Right ventricle myocardium superior (tissue), 1 donor: ENCODE measurements at regions not wholly inside any gene's neighbourhood (a gene's known extent, or its start where the extent isn't known, plus 50 kb on each side); places are given as distances from the start of the nearest gene placed in this dataset.

Source experiments
- ATAC-seq: fragments of 200-7000 bp; cut with Tn5 transposase; one replicate; pipeline ENCODE4 v1.9.1; 2020; ENCODE audit warnings: mild to moderate bottlenecking; ENCODE audit not compliant: poor library complexity
- DNase-seq: peaks from one replicate; pipeline ENCODE4 v3.0.0-alpha.2; 2020
- intact Hi-C: fragments of 100-400 bp; cut with DNase I; formaldehyde crosslinking; loops from one replicate; pipeline ENCODE4 v1.11.2; 2022
- donor health status: DM: no; HTN: yes; CAD: no; lungs with severe emphysema.

- DNase-seq (no peak), ATAC-seq (peak; percentile 63)
- intact Hi-C loops, result no loop called here
Observed at GRCh38 chr4:24007860-24008261, 118.0 kb upstream of the PPARGC1A start.

DNA sequence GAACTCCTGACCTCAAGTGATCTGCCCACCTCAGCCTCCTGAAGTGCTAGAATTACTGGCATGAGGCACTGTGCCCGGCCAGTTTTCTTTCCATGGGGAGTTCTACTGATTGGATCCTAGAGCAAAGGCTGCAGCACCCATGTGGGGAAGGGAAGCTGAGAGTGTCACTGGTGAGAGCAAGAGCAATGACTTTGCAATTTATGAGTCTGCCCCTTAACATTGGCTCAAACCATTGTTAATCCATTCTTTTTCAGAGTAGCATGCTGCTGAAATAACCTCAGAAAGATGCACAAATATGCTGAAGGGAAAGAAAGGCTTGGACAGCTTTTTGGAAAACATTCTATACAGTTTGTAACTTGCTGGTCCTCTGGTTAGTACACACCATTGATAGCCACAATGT lies 116.4 kb upstream of the PPARGC1A start:
- ATAC-seq (no peak), DNase-seq (no peak)
- intact Hi-C loops, result no loop called here

GRCh38 chr4:24003926-24004325 lies 114.1 kb upstream of the PPARGC1A start:
- ATAC-seq (no peak), DNase-seq (no peak)
- intact Hi-C loops, result no loop called here

DNA sequence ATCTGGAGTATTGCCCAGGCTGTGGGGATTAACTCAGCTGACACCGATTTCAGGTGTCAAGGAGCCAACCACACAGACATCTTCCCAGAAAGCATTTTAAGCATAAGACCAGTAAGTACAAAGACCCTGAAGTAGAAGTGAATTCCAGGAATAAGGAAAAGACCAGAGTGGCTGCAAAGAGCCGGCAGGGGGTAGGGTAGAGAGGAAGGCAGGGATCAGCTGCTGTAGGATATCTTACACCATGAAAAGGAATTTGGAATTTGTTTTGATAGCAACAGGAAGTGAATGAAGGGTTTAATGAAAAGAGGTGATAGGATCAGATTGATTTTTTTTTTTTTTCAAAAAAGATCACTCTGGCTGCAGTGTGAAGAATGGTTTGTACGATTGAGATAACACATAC lies 113.6 kb upstream of the PPARGC1A start:
- ATAC-seq (no peak), DNase-seq (no peak)
- intact Hi-C loops, result no loop called here

DNA sequence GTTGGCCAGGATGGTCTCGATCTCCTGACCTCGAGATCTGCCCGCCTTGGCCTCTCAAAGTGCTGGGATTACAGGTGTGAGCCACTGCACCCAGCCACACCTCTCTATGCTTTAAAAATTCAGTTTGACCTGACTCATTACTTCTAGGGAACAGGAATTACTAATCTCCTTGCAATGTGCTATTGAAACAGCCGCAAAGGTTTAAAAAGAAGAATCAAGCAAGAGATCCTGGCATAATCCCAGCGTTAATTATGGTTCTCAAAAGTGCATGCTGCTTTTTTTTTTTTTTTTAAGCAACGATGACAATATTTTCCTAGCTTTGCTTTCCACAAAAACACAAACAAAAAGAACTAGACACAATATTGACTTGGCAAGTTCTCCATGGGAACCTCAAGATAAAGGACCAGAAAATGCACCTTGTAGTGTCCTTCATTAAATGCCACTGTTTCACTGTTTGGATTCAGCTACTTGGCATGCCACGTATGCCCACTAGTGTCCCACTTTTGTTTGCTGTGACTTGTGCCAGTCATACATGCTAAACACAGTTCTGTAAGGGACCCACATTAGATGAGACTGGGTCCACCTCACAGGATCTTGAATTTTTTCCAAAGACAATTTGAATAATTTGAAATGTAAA lies 112.6 kb upstream of the PPARGC1A start:
- ATAC-seq, result no peak
- intact Hi-C loops, result no loop called here
- DNase-seq, result no peak

GRCh38 chr4:24001486-24002329 lies 111.9 kb upstream of the PPARGC1A start:
- intact Hi-C loops, result no loop called here
- DNase-seq, result no peak

GRCh38 chr4:24000470-24000831 lies 110.6 kb upstream of the PPARGC1A start:
- DNase-seq (no peak), ATAC-seq (no peak)
- intact Hi-C loops, result no loop called here

More at GRCh38 chr4:24001486-24002329, 111.9 kb upstream of the PPARGC1A start:
- no peak for ATAC-seq

DNA sequence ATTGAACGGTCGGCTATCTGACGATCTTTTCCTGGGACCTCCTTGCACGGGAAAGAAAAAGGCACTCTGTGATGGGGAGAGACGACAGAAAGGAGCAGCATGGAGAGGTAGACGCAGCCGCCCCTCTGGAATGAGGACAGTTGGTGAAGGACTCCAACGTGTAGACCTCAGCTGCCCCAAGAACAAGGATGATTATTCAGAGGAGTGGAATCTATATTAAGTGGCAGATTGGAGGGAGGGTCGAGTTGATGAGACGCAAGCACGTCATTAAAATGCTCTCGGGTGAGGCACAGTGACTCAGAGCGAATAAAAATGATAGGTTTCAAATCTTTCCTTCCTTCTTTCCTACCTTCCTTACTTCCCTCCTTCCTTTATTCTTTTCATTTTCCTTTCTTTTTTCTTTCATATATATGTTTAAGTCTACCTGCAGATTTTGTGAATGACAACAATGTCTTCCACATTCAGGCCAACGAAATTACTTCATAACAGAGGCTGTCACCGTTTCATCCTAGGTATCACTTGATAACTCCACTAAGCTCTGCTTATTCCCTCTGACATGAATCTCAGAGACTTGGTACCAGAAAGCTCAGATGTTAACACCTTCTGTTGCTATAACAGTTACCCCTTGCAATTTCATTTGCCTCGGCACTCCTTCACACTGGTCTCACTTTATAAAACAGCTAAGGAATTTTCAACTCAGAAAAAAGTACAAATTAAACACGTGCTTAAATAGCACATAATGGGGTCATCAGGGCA lies 110.0 kb upstream of the PPARGC1A start:
- intact Hi-C loops, result no loop called here

GRCh38 chr4:23993373-23993772 lies 103.5 kb upstream of the PPARGC1A start:
- no peak for ATAC-seq
- intact Hi-C loops, result no loop called here
- DNase-seq, result no peak

More for the DNA sequence above, 110.0 kb upstream of the PPARGC1A start:
- DNase-seq (no peak), ATAC-seq (no peak)

DNA sequence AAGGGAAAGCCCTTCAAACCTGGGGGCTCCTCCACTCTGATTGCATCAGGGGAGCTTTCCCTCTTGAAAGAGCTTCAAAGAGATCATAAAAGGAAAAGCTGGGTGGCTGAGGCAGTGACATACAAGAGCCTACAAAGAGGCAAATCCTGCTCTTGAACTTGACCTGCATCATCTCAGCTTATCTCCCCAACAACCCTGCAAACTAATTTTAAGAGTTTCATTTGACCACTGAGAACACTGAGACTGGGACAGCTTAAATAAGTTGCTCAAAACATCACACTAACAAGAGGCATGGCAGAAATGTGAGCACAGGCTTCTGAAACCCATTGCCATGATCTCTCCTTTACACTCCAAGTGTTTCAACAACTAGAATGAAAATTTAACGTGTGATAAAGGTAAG lies 101.6 kb upstream of the PPARGC1A start:
- no peak for ATAC-seq
- DNase-seq, result no peak
- intact Hi-C loops, result no loop called here

- DNase-seq, result no peak
- ATAC-seq, result no peak
- intact Hi-C loops, result no loop called here
Observed at GRCh38 chr4:23986270-23986669, 96.4 kb upstream of the PPARGC1A start.

GRCh38 chr4:23981328-23981727 lies 91.5 kb upstream of the PPARGC1A start:
- DNase-seq (no peak), ATAC-seq (no peak)
- intact Hi-C loops, result no loop called here

- ATAC-seq (no peak), DNase-seq (no peak)
- intact Hi-C loops, result no loop called here
Observed at GRCh38 chr4:23979534-23979933, 89.7 kb upstream of the PPARGC1A start.

GRCh38 chr4:23978002-23978401 lies 88.2 kb upstream of the PPARGC1A start:
- intact Hi-C loops, result no loop called here
- DNase-seq (no peak), ATAC-seq (no peak)

DNA sequence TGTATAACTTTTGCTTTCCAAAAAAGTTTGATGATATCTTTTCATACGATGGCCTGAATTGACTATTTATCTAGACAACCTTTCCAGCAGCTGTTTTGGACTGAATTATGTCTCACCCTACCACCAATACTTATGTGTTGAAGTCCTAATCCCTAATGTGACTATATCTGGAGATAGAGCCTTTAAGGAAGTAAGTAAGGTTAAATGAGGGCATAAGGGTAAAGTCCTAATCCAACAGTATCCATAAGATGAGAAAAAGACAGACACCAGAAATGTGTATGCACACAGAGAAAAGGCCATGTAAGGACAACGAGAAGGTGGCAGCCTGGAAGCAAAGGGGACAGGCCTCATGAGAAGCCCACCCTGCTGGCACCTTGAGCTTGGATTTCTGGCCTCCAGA lies 86.6 kb upstream of the PPARGC1A start:
- no peak for DNase-seq
- no peak for ATAC-seq
- intact Hi-C loops, result no loop called here

DNA sequence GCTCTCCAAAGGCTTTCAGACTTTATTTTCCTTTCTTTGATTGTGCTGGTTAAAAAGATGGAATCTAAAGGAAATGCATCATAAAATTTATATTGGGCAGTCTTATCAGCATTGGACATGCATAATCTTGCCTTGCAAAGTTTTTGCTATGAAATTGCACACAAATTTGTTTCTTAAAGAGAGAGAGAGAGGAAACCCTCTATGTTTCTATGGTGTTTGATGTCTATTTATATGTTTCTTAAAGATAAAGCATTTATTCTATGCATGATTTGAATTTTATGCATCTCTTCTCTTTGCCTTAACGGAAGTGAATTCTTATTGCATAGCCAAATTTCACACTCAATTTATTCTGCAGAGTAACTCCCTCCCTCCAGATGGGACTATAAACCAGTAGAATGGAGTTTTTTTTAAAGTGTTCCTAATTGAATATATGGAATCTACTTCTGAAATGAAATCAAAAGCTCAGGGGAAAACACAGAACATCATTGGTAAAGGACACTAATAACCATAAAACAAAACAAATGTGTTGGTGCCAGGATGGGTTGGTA lies 83.5 kb upstream of the PPARGC1A start:
- DNase-seq, result no peak
- no peak for ATAC-seq
- intact Hi-C loops, result no loop called here

DNA sequence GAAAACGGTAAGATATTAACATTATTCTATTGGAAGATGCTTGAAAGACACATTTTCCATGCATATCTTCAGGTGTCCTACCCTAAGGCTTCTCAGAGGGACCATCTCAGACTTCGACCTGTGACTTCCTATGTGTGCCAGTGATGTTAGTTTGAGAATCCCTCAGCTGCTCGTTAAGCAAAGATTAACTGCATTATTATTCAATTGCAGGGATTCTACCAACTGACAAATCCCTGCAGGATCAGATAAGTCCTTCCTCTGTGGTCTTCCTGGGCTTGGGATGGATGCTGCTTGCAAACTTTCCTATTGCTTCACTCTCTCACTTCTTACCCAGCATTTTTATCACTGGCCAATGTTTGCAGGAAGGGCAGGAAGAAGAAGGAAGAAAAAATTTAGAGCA lies 83.0 kb upstream of the PPARGC1A start:
- DNase-seq (no peak), ATAC-seq (no peak)
- intact Hi-C loops, result no loop called here

- ATAC-seq (no peak), DNase-seq (no peak)
- intact Hi-C loops, result no loop called here
Observed at GRCh38 chr4:23972187-23972586, 82.3 kb upstream of the PPARGC1A start.

DNA sequence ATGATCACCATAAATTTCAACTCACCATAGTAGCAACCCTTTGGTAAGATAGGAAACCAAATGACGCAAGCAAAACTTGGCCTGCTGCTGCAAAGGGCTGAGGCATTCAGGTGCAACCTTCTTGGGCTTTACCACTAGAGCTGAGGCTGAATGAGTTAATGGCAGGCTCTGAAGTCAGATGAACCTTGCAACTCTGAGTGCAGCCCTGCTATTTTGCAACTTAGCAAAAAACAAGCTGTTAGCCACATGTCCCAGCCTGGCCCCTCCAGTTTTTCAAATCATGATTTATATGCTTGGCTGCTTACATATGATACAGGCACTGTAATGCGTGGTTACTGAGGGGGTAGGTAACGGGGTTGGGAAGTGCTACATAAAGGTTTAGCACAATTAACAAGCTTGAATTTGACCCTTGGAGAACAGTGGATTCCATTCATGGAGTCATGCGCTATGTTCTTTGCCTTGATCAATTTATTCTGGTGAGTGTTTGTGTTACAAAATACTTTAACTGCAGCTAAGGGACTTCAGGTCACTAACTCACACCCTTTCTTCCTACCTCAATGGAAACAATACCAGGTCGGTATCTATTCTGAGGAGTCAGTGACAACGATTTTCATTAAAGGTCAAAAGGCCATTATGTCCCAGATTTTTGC lies 80.5 kb upstream of the PPARGC1A start:
- ATAC-seq, result no peak
- no peak for DNase-seq
- intact Hi-C loops, result no loop called here
